ENCODE measurements at regions not wholly inside any gene's neighbourhood (a gene's known extent, or its start where the extent isn't known, plus 50 kb on each side); places are given as distances from the start of the nearest gene placed in this dataset.
A peak's percentile ranks its signal among the peaks of the same experiment; 100 is the strongest.

DNA sequence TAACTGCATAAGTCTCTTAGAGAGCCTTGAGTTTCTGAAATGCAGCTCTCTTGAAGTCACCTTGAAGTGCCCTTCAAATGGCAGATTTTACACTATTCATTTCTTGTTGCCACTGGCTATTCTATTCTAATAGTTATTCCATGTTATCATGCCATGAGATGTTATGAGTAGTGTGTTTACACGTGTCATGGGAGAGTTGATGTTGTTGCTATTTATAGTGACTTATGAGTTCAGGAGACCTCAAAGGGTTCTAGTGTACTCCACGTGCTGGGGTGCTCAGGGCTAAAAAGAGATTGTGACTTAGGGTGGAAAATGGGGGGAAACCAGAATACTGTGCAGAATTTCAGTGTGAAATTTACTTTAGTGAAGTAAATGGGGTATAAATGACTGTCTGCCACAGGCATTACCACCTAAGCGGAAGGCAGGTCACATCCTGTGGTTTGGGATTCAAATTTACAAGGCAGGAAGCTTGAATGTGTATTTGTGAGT is 77.1 kb upstream of the SLC4A4 start:
- no peak for DNase-seq (ENCODE audit: low spot score)
- TF ChIP-seq, protein P1, sequence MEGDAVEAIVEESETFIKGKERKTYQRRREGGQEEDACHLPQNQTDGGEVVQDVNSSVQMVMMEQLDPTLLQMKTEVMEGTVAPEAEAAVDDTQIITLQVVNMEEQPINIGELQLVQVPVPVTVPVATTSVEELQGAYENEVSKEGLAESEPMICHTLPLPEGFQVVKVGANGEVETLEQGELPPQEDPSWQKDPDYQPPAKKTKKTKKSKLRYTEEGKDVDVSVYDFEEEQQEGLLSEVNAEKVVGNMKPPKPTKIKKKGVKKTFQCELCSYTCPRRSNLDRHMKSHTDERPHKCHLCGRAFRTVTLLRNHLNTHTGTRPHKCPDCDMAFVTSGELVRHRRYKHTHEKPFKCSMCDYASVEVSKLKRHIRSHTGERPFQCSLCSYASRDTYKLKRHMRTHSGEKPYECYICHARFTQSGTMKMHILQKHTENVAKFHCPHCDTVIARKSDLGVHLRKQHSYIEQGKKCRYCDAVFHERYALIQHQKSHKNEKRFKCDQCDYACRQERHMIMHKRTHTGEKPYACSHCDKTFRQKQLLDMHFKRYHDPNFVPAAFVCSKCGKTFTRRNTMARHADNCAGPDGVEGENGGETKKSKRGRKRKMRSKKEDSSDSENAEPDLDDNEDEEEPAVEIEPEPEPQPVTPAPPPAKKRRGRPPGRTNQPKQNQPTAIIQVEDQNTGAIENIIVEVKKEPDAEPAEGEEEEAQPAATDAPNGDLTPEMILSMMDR (IDR thresholded peaks at IDR 0.05; ENCODE audit: extremely low read depth, missing control alignments), result no peak

DNA sequence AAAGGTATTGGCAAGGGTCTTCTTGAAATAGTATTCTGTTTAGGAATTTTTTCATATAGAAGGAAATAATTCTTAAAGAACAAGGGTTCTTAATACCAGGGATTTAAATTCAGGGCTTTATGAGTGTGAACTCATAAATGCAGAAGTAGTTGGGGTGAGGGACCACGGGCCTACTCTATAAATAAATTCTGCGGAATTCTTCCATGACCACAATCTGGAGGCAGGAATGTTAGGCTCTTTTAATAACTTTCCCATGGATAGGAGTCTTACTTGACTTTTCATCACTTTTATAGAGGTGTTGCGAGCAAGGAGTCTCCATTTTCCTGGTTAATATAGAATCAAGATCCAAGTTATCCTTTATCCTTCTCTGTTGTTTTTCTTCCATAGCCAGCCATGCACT is 76.7 kb upstream of the SLC4A4 start:
- TF ChIP-seq, protein P1 (IDR thresholded peaks at IDR 0.05; ENCODE audit: extremely low read depth, missing control alignments), result no peak
- DNase-seq (ENCODE audit: low spot score), result no peak

DNA sequence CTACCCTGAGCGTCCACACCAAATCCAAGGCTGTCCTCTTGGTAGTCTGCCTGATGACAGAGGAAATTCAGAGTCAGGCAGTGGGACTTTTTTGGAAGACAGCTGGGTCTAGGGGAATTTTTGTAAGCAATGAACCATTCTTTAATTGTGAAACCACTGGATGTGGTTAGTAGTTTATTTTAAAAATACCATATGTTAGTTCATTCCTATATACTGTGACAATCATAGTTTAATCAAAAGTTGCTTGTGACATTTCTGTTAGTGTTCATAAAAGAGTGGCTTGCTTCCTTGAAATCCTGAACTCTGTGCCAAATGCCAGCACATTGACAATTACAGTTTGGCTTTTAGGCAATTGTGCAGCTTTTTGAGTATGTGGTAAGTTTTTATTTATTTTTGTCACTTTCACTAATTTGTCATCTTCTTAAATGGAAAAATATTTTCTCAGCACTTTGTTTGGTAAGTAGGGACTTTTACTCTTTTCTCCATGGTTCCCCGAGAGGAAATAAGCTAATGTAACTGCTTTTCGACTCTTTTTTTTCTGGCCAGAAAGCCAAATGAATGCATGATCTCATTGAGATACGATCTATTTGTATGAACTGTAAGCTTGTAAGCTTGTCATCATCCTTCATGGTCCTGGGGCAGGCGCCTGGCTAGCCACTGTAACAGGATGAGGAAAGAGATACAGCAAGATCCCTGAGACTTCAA is 72.6 kb upstream of the SLC4A4 start:
- peak; percentile 15 for DNase-seq (ENCODE audit: low spot score)
- TF ChIP-seq, protein P1 (IDR thresholded peaks at IDR 0.05; ENCODE audit: extremely low read depth, missing control alignments), result no peak

DNA sequence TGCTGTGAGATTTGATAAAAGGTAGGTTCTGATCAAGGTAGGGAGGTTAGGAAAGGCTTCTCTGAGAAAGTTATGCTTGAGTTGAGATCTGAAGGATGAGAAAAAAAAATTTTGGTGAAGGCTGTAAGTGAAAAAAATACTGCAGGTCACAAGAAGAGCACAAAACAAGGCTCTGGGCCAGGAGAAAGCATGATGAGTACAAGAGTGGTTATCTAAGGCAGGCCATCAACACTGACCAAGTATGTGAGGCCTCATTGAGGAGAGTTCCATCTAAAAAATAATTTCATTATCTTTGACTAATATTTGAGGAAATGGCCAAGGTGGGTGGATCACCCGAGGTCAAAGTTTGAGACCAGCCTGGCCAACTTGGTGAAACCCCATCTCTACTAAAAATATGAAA is 71.6 kb upstream of the SLC4A4 start:
- DNase-seq (ENCODE audit: low spot score), result no peak
- TF ChIP-seq, protein P1 (IDR thresholded peaks at IDR 0.05; ENCODE audit: extremely low read depth, missing control alignments), result no peak

DNA sequence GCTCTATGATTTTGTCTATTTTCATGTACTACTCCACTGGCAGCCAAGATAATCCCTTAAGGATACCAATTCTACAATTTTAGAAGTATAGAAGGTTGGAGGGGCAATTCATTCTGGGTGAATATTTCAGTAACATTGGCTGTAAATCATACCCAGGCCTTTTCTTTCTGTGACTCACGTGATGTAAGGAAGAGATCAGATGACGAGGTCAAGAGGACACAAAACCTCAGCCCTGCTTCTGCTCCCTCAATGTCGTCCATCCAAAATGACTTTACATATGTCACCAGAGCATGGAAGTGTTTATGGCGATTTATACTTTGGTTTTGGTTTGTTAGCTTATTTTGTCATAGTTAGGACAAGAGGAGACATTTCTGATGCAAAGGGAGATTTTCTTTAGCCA is 70.7 kb upstream of the SLC4A4 start:
- DNase-seq (ENCODE audit: low spot score), result no peak
- TF ChIP-seq, protein P1 (IDR thresholded peaks at IDR 0.05; ENCODE audit: extremely low read depth, missing control alignments), result no peak

DNA sequence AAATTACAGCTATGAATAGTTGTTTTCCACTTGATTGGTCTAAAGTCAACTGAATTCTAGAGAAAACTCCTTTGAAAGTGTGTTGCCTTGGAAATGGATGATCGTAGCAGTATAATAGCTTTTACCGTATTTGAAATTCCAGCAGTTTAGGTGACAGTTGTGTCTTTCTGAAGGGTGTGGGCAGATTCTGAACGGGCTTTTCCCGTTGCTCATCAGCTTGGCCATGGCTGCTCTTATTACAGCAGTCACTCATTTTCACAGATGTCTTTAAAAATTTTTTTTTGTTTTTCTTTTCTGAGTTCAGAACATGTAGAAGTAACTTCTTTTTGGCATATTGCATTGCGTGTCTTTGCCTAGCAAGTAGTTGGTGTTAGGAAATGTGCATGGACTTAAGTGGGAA is 69.6 kb upstream of the SLC4A4 start:
- TF ChIP-seq, protein P1 (IDR thresholded peaks at IDR 0.05; ENCODE audit: extremely low read depth, missing control alignments), result no peak
- DNase-seq (ENCODE audit: low spot score), result no peak

DNA sequence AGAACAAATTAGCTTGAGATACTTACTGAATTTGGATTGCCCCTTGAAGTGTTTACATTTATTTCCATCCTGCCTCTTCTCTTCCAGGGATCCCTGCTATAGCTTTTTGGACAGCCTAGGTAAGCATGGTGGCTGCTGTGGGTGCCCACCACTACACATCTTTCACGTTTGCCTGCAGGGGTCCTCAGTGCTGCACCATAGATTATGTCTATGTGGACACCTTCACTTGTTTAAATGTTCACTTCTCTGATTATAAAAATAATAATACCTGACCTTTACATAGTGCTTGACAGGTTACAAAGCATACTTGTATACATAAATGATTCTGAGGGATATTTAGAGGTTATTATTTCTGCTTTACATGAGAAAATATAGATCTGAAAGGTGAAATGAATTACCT is 67.9 kb upstream of the SLC4A4 start:
- DNase-seq (ENCODE audit: low spot score), result no peak
- TF ChIP-seq, protein P1 (IDR thresholded peaks at IDR 0.05; ENCODE audit: extremely low read depth, missing control alignments), result peak; percentile 28
